ENCODE measurements at regions not wholly inside any gene's neighbourhood (a gene's known extent, or its start where the extent isn't known, plus 50 kb on each side); places are given as distances from the start of the nearest gene placed in this dataset.

DNA sequence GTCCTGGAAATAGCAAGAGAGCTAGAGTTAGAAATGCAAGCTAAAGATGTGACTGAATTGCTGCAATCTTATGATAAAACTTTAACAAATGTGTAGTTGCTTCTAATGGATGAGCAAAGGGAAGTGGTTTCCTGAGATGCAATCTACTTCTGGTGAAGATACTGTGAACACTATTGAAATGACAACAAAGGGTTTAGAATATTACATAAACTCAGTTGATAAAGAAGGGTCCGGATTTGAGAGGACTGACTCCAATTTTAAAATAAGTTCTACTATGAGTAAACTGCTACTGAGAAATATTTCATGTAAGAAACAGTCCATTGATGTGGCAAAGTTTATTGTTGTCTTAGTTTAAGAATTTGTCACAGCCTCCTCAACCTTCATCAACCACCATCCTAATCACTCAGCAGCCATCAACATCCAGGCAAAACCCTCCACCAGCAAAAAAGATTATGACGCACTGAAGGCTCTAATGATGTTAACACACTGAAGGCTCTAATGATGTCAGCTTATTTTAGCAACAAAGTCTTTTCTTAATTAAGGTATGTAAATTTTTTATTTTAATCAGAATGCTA lies 376.2 kb downstream of the CDH10 start:
- TF ChIP-seq, protein P1, sequence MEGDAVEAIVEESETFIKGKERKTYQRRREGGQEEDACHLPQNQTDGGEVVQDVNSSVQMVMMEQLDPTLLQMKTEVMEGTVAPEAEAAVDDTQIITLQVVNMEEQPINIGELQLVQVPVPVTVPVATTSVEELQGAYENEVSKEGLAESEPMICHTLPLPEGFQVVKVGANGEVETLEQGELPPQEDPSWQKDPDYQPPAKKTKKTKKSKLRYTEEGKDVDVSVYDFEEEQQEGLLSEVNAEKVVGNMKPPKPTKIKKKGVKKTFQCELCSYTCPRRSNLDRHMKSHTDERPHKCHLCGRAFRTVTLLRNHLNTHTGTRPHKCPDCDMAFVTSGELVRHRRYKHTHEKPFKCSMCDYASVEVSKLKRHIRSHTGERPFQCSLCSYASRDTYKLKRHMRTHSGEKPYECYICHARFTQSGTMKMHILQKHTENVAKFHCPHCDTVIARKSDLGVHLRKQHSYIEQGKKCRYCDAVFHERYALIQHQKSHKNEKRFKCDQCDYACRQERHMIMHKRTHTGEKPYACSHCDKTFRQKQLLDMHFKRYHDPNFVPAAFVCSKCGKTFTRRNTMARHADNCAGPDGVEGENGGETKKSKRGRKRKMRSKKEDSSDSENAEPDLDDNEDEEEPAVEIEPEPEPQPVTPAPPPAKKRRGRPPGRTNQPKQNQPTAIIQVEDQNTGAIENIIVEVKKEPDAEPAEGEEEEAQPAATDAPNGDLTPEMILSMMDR (IDR thresholded peaks at IDR 0.05; ENCODE audit: insufficient read depth, low read length): no peak
- TF ChIP-seq POLR2AphosphoS5 (IDR thresholded peaks at IDR 0.05; ENCODE audit: low read depth) (no peak), SPI1 (IDR thresholded peaks at IDR 0.05; ENCODE audit: borderline replicate concordance, low read depth) (no peak), GABPA (IDR thresholded peaks at IDR 0.05; ENCODE audit: low read depth) (no peak)
- TF ChIP-seq, protein P2, sequence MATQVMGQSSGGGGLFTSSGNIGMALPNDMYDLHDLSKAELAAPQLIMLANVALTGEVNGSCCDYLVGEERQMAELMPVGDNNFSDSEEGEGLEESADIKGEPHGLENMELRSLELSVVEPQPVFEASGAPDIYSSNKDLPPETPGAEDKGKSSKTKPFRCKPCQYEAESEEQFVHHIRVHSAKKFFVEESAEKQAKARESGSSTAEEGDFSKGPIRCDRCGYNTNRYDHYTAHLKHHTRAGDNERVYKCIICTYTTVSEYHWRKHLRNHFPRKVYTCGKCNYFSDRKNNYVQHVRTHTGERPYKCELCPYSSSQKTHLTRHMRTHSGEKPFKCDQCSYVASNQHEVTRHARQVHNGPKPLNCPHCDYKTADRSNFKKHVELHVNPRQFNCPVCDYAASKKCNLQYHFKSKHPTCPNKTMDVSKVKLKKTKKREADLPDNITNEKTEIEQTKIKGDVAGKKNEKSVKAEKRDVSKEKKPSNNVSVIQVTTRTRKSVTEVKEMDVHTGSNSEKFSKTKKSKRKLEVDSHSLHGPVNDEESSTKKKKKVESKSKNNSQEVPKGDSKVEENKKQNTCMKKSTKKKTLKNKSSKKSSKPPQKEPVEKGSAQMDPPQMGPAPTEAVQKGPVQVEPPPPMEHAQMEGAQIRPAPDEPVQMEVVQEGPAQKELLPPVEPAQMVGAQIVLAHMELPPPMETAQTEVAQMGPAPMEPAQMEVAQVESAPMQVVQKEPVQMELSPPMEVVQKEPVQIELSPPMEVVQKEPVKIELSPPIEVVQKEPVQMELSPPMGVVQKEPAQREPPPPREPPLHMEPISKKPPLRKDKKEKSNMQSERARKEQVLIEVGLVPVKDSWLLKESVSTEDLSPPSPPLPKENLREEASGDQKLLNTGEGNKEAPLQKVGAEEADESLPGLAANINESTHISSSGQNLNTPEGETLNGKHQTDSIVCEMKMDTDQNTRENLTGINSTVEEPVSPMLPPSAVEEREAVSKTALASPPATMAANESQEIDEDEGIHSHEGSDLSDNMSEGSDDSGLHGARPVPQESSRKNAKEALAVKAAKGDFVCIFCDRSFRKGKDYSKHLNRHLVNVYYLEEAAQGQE (IDR thresholded peaks at IDR 0.05; ENCODE audit: insufficient replicate concordance, low read depth): no peak

Data from HL-60 (cell line).